H1 (cell line): ENCODE measurements at regions not wholly inside any gene's neighbourhood (a gene's known extent, or its start where the extent isn't known, plus 50 kb on each side); places are given as distances from the start of the nearest gene placed in this dataset.

Source experiments
- CBX8 ChIP-seq: fragments of 300-800, 300-1000 bp; sonication (generic); IDR thresholded peaks from 2 replicates; pipeline ENCODE4 v1.7.1; 2016; ENCODE audit warnings: low read depth, low read length, borderline replicate concordance
- CTCF ChIP-seq, 3 experiments: IDR thresholded peaks; 1 replicate in 2 of 3; 2 replicates in 1 of 3; pipeline versions ENCODE4 v1.5.1 to v1.6.1; 2011; ENCODE audit warnings: low read length in 3 of 3, mild to moderate bottlenecking in 3 of 3, inconsistent platforms in 2 of 3, low read depth in 1 of 3, moderate library complexity in 1 of 3; ENCODE audit not compliant: insufficient read depth in 1 of 3; ENCODE audit errors: control extremely low read depth in 1 of 3
- EGR1 ChIP-seq: IDR thresholded peaks from 2 replicates; pipeline ENCODE4 v1.6.1; 2011; ENCODE audit warnings: low read depth, low read length, borderline replicate concordance
- EP300 ChIP-seq, 2 experiments: IDR thresholded peaks; 1 replicate in 1 of 2; 2 replicates in 1 of 2; pipeline ENCODE4 v1.6.1; 2011 to 2012; ENCODE audit warnings: low read depth in 2 of 2, low read length in 2 of 2, mild to moderate bottlenecking in 2 of 2, borderline replicate concordance in 1 of 2, inconsistent platforms in 1 of 2, moderate library complexity in 1 of 2
- EZH2 ChIP-seq: fragments of 200-600 bp; sonication (generic); IDR thresholded peaks from 2 replicates; pipeline ENCODE4 v1.7.1; 2012; ENCODE audit warnings: low read depth, mild to moderate bottlenecking, moderate library complexity, low read length, inconsistent platforms; ENCODE audit not compliant: severe bottlenecking
- KDM1A ChIP-seq: fragments of 200-600, 300-600 bp; sonication (generic); IDR thresholded peaks from 2 replicates; pipeline ENCODE4 v1.7.1; 2016; ENCODE audit warnings: mild to moderate bottlenecking, low read length, borderline replicate concordance
- POLR2A ChIP-seq, 2 experiments: IDR thresholded peaks; 1 replicate in 1 of 2; 2 replicates in 1 of 2; pipeline ENCODE4 v1.6.1; 2011; ENCODE audit warnings: low read depth in 2 of 2, low read length in 2 of 2, mild to moderate bottlenecking in 2 of 2; ENCODE audit errors: control extremely low read depth in 1 of 2
- POLR2AphosphoS5 ChIP-seq: IDR thresholded peaks from 2 replicates; pipeline ENCODE4 v1.6.1; 2011; ENCODE audit warnings: low read depth, low read length
- SIN3A ChIP-seq, 2 experiments: IDR thresholded peaks in 1 of 2; conservative IDR thresholded peaks in 1 of 2; 2 replicates each; pipeline ENCODE4 v1.6.1; 2011 to 2012; ENCODE audit warnings: low read length in 2 of 2, improper control_type of control experiment in 1 of 2, low read depth in 1 of 2, mild to moderate bottlenecking in 1 of 2
- TAF1 ChIP-seq: IDR thresholded peaks from 2 replicates; pipeline ENCODE4 v1.6.1; 2011; ENCODE audit warnings: mild to moderate bottlenecking, low read depth, low read length
- TCF12 ChIP-seq: IDR thresholded peaks from 2 replicates; pipeline ENCODE4 v1.6.1; 2011; ENCODE audit warnings: low read depth, mild to moderate bottlenecking, low read length
- USF2 ChIP-seq: IDR thresholded peaks from 2 replicates; pipeline ENCODE4 v1.6.1; 2011; ENCODE audit warnings: low read length, improper control_type of control experiment
- TF ChIP-seq, protein P1 (sequence below): IDR thresholded peaks from 2 replicates; pipeline ENCODE4 v1.6.1; 2012; ENCODE audit warnings: low read length, inconsistent platforms

GRCh38 chr7:118839515-118839914 is 615.0 kb downstream of the ANKRD7 start:
- TF ChIP-seq CTCF (IDR thresholded peaks at IDR 0.05; ENCODE audit: control extremely low read depth in 1 of 3, insufficient read depth in 1 of 3, low read depth in 1 of 3, low read length in 3 of 3) (no peak), KDM1A (no peak), EP300 (IDR thresholded peaks at IDR 0.05; ENCODE audit: borderline replicate concordance in 1 of 2, low read depth in 2 of 2, low read length in 2 of 2) (no peak), EGR1 (no peak), TCF12 (no peak), POLR2AphosphoS5 (no peak), SIN3A (conservative IDR thresholded peaks at IDR 0.05 in 1 of 2, IDR thresholded peaks at IDR 0.05 in 1 of 2; ENCODE audit: low read depth in 1 of 2, low read length in 2 of 2) (no peak), POLR2A (IDR thresholded peaks at IDR 0.05; ENCODE audit: control extremely low read depth in 1 of 2, low read depth in 2 of 2, low read length in 2 of 2) (no peak), USF2 (no peak), CBX8 (no peak), EZH2 (no peak), TAF1 (no peak)
- TF ChIP-seq, protein P1, sequence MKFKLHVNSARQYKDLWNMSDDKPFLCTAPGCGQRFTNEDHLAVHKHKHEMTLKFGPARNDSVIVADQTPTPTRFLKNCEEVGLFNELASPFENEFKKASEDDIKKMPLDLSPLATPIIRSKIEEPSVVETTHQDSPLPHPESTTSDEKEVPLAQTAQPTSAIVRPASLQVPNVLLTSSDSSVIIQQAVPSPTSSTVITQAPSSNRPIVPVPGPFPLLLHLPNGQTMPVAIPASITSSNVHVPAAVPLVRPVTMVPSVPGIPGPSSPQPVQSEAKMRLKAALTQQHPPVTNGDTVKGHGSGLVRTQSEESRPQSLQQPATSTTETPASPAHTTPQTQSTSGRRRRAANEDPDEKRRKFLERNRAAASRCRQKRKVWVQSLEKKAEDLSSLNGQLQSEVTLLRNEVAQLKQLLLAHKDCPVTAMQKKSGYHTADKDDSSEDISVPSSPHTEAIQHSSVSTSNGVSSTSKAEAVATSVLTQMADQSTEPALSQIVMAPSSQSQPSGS: no peak
